Transverse colon (tissue), 4 donors: ENCODE measurements at regions not wholly inside any gene's neighbourhood (a gene's known extent, or its start where the extent isn't known, plus 50 kb on each side); places are given as distances from the start of the nearest gene placed in this dataset.

Experiments
- DNase-seq: peaks from one replicate; pipeline ENCODE4 v3.0.0-alpha.2; 2019
- H3K27ac ChIP-seq, 4 donors: fragments of 200-600 bp; sonication (generic); 2 replicates each; pipeline ENCODE4 v1.5.1; 2016 to 2018; ENCODE audit warnings: inconsistent platforms in 4 of 4
- H3K27me3 ChIP-seq: fragments of 200-600 bp; sonication (generic); 2 replicates; pipeline ENCODE4 v1.5.1; 2017; ENCODE audit warnings: inconsistent platforms
- H3K36me3 ChIP-seq, 4 donors: fragments of 200-600 bp; sonication (generic); 2 replicates each; pipeline ENCODE4 v1.5.1; 2017 to 2019; ENCODE audit warnings: inconsistent platforms in 4 of 4
- H3K4me1 ChIP-seq, 4 donors: fragments of 200-600 bp; sonication (generic); 2 replicates each; pipeline ENCODE4 v1.5.1; 2017 to 2020; ENCODE audit warnings: inconsistent platforms in 4 of 4
- H3K4me3 ChIP-seq, 4 donors: fragments of 200-600 bp; sonication (generic); 1 replicate in 1 of 4; 2 replicates in 3 of 4; pipeline versions ENCODE4 v1.5.1 to v1.6.1; 2017 to 2019; ENCODE audit warnings: inconsistent platforms in 4 of 4
- H3K9me3 ChIP-seq, 2 donors: fragments of 200-600 bp; sonication (generic); 2 replicates each; pipeline ENCODE4 v1.5.1; 2017 to 2019; ENCODE audit warnings: inconsistent platforms in 2 of 2
- EP300 ChIP-seq: sonication (generic); formaldehyde crosslinking; IDR thresholded peaks from one replicate; pipeline ENCODE4 v1.6.1; 2017; ENCODE audit warnings: antibody characterized with exemption, low read depth
- POLR2A ChIP-seq: fragments of 450-650 bp; IDR thresholded peaks from one replicate; pipeline ENCODE4 v1.6.1; 2016; ENCODE audit warnings: antibody characterized with exemption, mild to moderate bottlenecking, moderate library complexity
- POLR2AphosphoS5 ChIP-seq, 3 donors: sonication (generic); formaldehyde crosslinking; IDR thresholded peaks; one replicate each; pipeline ENCODE4 v1.6.1; 2016; ENCODE audit warnings: antibody characterized with exemption in 3 of 3
- WGBS, 2 donors: methylation state at CpG; one replicate each; pipeline ENCODE4 v1.1.5; 2018; ENCODE audit warnings: low coverage in 1 of 2; 5-methylcytosine and 5-hydroxymethylcytosine counted together
- in situ Hi-C, 4 donors: fragments of 200-750 bp; cut with MboI; loops; one replicate each; pipeline versions ENCODE4 v1.15.0 to v1.15.1; 2017; ENCODE audit warnings: low sequenced_read_pairs in 3 of 4, low pct_ligation_motif_present in 1 of 4, low pct_unique_long_range_greater_than_20kb in 1 of 4
- intact Hi-C: fragments of 100-400 bp; cut with DNase I; formaldehyde crosslinking; loops from one replicate; pipeline ENCODE4 v1.15.1; 2023; ENCODE audit warnings: low total_unique reads
- TF ChIP-seq, protein P1 (sequence below), 5 experiments: fragments of 200-600 bp in 3 of 5; fragments of 450-650 bp in 2 of 5; sonication (generic) in 3 of 5; IDR thresholded peaks; 1 replicate in 2 of 5; 2 replicates in 3 of 5; pipeline ENCODE4 v1.5.1; 2016 to 2017; ENCODE audit warnings: antibody characterized with exemption in 5 of 5, inconsistent platforms in 3 of 5, mild to moderate bottlenecking in 2 of 5, moderate library complexity in 1 of 5

DNA sequence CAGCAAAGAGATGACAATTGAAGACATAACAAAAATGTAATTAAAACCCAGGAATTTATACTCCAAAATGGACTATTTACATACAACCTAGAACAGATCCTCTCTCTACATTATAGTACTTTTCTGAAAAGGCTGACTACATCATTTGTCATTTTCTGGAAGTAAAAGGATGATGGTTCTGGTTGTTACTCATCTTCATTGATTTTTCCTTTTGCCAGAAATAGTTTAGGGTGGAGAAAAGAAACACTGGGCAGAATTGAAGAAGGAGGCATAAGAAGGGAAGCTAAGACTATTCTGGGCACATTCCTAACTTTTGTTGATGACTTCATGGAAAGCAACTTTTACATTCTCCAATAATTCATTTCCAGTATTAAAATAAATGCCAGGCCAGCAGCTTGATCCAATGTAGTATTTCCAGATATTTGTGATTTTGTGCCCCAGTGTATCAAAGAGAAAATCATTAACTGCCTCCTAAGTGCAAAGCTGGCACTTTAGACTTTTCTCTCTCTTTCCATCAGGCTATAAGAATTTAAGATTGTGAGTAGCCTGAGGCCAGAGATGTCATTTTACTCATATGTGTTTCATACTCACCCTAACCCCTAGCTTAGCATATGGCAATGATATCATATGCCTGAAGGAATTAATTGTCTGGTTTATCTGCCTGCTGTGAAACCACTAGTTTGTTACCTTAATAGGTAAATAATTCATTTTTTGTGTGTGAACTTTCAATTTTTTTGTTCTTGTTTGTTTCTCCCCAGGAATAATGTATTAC is 369.5 kb upstream of the LYPLAL1 start:
- Histone ChIP-seq H3K9me3 (no peaks in the 10 kb centered on the region), H3K27me3 (no peaks in the 10 kb centered on the region), H3K27ac (no peak overlapping the region), H3K36me3 (no peaks in the 10 kb centered on the region), H3K4me1 (no peaks in the 10 kb centered on the region), H3K4me3 (no peak overlapping the region)
- TF ChIP-seq POLR2A (no peak), POLR2AphosphoS5 (IDR thresholded peaks at IDR 0.05) (no peak), EP300 (no peak)
- TF ChIP-seq, protein P1, sequence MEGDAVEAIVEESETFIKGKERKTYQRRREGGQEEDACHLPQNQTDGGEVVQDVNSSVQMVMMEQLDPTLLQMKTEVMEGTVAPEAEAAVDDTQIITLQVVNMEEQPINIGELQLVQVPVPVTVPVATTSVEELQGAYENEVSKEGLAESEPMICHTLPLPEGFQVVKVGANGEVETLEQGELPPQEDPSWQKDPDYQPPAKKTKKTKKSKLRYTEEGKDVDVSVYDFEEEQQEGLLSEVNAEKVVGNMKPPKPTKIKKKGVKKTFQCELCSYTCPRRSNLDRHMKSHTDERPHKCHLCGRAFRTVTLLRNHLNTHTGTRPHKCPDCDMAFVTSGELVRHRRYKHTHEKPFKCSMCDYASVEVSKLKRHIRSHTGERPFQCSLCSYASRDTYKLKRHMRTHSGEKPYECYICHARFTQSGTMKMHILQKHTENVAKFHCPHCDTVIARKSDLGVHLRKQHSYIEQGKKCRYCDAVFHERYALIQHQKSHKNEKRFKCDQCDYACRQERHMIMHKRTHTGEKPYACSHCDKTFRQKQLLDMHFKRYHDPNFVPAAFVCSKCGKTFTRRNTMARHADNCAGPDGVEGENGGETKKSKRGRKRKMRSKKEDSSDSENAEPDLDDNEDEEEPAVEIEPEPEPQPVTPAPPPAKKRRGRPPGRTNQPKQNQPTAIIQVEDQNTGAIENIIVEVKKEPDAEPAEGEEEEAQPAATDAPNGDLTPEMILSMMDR (IDR thresholded peaks at IDR 0.05), result no peak
- in situ Hi-C loops, result no loop called here
- intact Hi-C loops, result no loop called here
- DNase-seq, result no peak

DNA sequence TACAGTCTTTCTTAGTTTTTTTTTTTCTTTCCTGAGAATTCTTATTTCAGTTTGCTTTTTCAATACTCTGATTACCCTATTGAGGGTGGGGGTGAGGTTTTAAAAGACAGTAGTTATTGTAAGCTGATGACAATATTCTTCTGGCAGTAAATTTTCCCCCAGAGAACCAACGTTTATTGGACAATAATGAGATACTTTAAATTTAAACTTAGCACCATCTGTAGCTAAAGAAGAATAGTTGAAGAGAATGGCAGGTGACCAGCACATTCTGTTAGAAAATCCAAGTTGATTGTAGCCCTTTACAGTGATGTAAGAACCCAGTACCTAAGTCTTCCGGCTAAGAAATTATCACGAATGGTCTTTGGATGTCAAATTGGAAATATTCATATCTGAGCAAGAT is 364.6 kb upstream of the LYPLAL1 start:
- WGBS, 2 donors, result 66 to 68% methylated on average over 3 of the region's 3 CpGs

GRCh38 chr1:218809625-218810024 is 364.1 kb upstream of the LYPLAL1 start:
- TF ChIP-seq EP300, result no peak
- TF ChIP-seq POLR2A, result no peak
- TF ChIP-seq POLR2AphosphoS5 (IDR thresholded peaks at IDR 0.05), result no peak
- TF ChIP-seq, protein P1 (IDR thresholded peaks at IDR 0.05), result no peak

More for the DNA sequence above, 364.6 kb upstream of the LYPLAL1 start:
- H3K27me3 ChIP-seq, result no peaks in the 10 kb centered on the region
- DNase-seq, result no peak
- no peaks in the 10 kb centered on the region for H3K4me1 ChIP-seq
- TF ChIP-seq, protein P1 (IDR thresholded peaks at IDR 0.05), result no peak
- no peak for TF ChIP-seq EP300
- TF ChIP-seq POLR2A, result no peak
- no peak for TF ChIP-seq POLR2AphosphoS5 (IDR thresholded peaks at IDR 0.05)
- no peak overlapping the region for H3K27ac ChIP-seq
- no peak overlapping the region for H3K4me3 ChIP-seq
- no peaks in the 10 kb centered on the region for H3K9me3 ChIP-seq
- no peaks in the 10 kb centered on the region for H3K36me3 ChIP-seq
- intact Hi-C loops, result no loop called here
- in situ Hi-C loops, result no loop called here

DNA sequence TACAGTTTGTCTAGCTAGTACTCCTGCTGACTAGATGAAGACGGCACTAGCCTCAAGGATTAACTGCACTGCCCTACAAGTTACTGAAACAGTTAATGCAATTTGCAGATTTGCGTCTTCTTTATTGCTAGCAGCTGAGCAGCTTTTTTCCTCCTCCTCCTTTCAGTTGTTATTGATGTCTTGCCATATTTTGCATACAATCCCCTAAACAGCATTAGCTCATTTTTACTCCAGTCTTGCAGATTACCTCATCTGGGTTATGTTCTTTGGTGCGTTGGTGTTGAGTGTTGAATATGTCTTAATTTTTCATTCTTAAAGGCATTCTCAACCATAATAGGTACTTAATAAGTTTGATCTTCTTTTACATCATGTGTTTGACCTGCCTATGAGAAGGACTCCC is 363.4 kb upstream of the LYPLAL1 start:
- Histone ChIP-seq H3K36me3 (no peaks in the 10 kb centered on the region), H3K4me3 (no peak overlapping the region), H3K4me1 (no peaks in the 10 kb centered on the region), H3K9me3 (no peaks in the 10 kb centered on the region), H3K27me3 (no peaks in the 10 kb centered on the region), H3K27ac (no peak overlapping the region)
- DNase-seq, result no peak
- TF ChIP-seq POLR2AphosphoS5 (IDR thresholded peaks at IDR 0.05) (no peak), POLR2A (no peak), EP300 (no peak)
- TF ChIP-seq, protein P1 (IDR thresholded peaks at IDR 0.05), result no peak
- intact Hi-C loops (no loop called here), in situ Hi-C loops (no loop called here)
- WGBS, 2 donors, result 58 to 63% methylated on average over 3 of the region's 3 CpGs

More at GRCh38 chr1:218809625-218810024, 364.1 kb upstream of the LYPLAL1 start:
- no peak for DNase-seq
- H3K27ac ChIP-seq, result no peak overlapping the region
- in situ Hi-C loops, result no loop called here
- WGBS, 2 donors, result 67 to 82% methylated on average over 1 of the region's 1 CpG
- intact Hi-C loops, result no loop called here
- H3K36me3 ChIP-seq, result no peaks in the 10 kb centered on the region
- no peaks in the 10 kb centered on the region for H3K9me3 ChIP-seq
- no peaks in the 10 kb centered on the region for H3K27me3 ChIP-seq
- no peak overlapping the region for H3K4me3 ChIP-seq
- H3K4me1 ChIP-seq, result no peaks in the 10 kb centered on the region
